Esophagus squamous epithelium (tissue), 4 donors: ENCODE measurements at regions not wholly inside any gene's neighbourhood (a gene's known extent, or its start where the extent isn't known, plus 50 kb on each side); places are given as distances from the start of the nearest gene placed in this dataset.

ENCODE experiments used
- POLR2A ChIP-seq, 4 donors: fragments of 450-650 bp; IDR thresholded peaks; one replicate each; pipeline ENCODE4 v1.6.1; 2017; ENCODE audit warnings: antibody characterized with exemption in 4 of 4, mild to moderate bottlenecking in 4 of 4, moderate library complexity in 3 of 4
- TF ChIP-seq, protein P1 (sequence below), 6 experiments: fragments of 450-650 bp in 4 of 6; fragments of 200-600 bp in 2 of 6; sonication (generic) in 2 of 6; IDR thresholded peaks; one replicate each; pipeline ENCODE4 v1.5.1; 2016 to 2019; ENCODE audit warnings: antibody characterized with exemption in 6 of 6, mild to moderate bottlenecking in 4 of 6, moderate library complexity in 4 of 6

GRCh38 chr5:91311168-91311696 lies 71.9 kb downstream of the ARRDC3 start:
- TF ChIP-seq, protein P1, sequence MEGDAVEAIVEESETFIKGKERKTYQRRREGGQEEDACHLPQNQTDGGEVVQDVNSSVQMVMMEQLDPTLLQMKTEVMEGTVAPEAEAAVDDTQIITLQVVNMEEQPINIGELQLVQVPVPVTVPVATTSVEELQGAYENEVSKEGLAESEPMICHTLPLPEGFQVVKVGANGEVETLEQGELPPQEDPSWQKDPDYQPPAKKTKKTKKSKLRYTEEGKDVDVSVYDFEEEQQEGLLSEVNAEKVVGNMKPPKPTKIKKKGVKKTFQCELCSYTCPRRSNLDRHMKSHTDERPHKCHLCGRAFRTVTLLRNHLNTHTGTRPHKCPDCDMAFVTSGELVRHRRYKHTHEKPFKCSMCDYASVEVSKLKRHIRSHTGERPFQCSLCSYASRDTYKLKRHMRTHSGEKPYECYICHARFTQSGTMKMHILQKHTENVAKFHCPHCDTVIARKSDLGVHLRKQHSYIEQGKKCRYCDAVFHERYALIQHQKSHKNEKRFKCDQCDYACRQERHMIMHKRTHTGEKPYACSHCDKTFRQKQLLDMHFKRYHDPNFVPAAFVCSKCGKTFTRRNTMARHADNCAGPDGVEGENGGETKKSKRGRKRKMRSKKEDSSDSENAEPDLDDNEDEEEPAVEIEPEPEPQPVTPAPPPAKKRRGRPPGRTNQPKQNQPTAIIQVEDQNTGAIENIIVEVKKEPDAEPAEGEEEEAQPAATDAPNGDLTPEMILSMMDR (IDR thresholded peaks at IDR 0.05) = no peak
- no peak for TF ChIP-seq POLR2A (IDR thresholded peaks at IDR 0.05)
